Adrenal gland (tissue), 5 donors: ENCODE measurements at regions not wholly inside any gene's neighbourhood (a gene's known extent, or its start where the extent isn't known, plus 50 kb on each side); places are given as distances from the start of the nearest gene placed in this dataset.
"Not testable (repeated sequence)": the region's sequence is repeated elsewhere in the genome, so short reads cannot be mapped to it uniquely, and the experiment has no call there.

Experiments used
- POLR2A ChIP-seq, 2 donors: fragments of 450-650 bp; IDR thresholded peaks; one replicate each; pipeline ENCODE4 v1.6.1; 2017; ENCODE audit warnings: antibody characterized with exemption in 2 of 2, mild to moderate bottlenecking in 2 of 2, moderate library complexity in 1 of 2
- TF ChIP-seq, protein P1 (sequence below), 6 experiments: fragments of 450-650 bp in 4 of 6; fragments of 200-600 bp in 2 of 6; sonication (generic) in 1 of 6; IDR thresholded peaks; 1 replicate in 5 of 6; 2 replicates in 1 of 6; pipeline versions ENCODE4 v1.5.1 to v1.8.0; 2016 to 2021; ENCODE audit warnings: antibody characterized with exemption in 6 of 6, mild to moderate bottlenecking in 2 of 6, moderate library complexity in 1 of 6
- donor health status: DM: no; HTN: no; CAD: no.

DNA sequence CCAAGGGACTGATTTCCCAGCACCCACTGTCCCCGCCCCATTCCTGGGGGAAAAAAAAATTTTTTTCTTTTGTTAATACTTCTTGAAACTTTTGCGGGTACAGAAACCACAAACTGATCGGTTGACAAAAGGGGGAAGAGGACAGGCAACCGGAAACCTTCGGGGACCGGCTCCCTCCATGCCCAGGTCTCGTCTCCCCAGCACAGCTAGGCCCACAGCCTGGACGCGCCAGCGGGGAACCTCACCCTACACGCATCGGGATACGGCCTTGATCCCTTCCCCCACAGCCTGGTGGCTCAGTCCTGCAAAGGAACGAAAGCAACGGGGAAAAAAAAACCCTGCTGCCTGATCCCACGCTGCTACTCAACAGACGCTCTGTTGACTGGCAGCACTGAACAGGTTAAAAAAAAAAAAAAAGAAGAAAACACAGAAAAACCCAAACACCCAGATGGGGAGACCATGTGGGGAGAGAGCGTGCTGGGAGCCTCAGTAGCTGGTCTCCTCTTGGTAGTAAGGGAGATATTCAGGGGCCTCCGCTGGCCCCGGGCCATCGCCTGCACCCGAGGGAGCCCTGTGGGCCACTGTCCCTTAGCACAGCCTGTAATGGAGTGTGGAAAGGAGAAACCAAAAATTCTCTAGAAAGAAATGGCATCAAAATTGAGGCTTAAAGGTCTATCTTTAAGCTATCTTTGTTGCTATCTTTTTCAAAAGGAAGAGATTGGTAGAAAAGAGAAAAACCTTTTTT is 185.7 kb downstream of the POTEC start:
- TF ChIP-seq, protein P1, sequence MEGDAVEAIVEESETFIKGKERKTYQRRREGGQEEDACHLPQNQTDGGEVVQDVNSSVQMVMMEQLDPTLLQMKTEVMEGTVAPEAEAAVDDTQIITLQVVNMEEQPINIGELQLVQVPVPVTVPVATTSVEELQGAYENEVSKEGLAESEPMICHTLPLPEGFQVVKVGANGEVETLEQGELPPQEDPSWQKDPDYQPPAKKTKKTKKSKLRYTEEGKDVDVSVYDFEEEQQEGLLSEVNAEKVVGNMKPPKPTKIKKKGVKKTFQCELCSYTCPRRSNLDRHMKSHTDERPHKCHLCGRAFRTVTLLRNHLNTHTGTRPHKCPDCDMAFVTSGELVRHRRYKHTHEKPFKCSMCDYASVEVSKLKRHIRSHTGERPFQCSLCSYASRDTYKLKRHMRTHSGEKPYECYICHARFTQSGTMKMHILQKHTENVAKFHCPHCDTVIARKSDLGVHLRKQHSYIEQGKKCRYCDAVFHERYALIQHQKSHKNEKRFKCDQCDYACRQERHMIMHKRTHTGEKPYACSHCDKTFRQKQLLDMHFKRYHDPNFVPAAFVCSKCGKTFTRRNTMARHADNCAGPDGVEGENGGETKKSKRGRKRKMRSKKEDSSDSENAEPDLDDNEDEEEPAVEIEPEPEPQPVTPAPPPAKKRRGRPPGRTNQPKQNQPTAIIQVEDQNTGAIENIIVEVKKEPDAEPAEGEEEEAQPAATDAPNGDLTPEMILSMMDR (IDR thresholded peaks at IDR 0.05) = not testable (repeated sequence)
- TF ChIP-seq POLR2A (IDR thresholded peaks at IDR 0.05) = not testable (repeated sequence)
